HG03139 (cell line): ENCODE measurements at regions not wholly inside any gene's neighbourhood (a gene's known extent, or its start where the extent isn't known, plus 50 kb on each side); places are given as distances from the start of the nearest gene placed in this dataset.

Experiments used
- ATAC-seq: cut with Tn5 transposase; IDR thresholded peaks from one replicate; pipeline ENCODE4 v1.9.1; 2021; ENCODE audit not compliant: unreplicated experiment

DNA sequence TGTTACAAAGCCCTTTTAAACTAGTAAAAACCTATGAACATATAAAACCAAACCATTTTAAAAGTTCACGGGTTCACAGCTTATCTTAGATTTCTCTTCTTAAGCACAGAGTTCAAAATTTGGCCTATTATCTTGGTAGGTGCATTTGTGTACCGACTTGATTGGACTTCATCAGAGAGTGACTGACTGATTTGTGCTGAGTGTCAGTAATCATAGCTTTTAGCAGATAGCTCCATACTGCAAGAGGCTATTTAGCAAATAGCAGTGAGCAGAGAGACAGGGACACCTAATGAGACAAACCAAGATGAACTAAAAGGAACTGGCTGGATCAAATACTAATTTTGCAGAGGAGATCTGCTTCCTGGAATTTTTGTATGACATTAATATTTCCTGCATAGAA is 274.5 kb downstream of the PRR16 start:
- ATAC-seq, result no peak

DNA sequence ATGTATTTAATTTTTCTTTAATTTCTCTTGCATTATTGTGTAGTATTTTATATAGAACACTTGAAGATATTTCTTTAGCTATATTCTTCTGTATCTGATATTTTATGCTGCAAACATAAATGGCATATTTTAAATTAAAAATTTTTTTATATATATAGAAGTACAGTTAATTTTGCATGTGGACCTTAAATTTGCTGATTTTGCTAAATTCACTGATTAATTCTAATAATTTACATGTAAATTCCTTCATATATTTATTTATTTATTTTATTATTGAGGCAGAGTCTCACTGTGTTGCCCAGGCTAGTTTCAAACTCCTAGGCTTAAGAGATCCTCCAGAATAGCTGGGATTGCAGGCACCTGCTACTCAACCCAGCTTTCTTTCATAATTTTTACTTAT is 276.9 kb downstream of the PRR16 start:
- ATAC-seq, result no peak

DNA sequence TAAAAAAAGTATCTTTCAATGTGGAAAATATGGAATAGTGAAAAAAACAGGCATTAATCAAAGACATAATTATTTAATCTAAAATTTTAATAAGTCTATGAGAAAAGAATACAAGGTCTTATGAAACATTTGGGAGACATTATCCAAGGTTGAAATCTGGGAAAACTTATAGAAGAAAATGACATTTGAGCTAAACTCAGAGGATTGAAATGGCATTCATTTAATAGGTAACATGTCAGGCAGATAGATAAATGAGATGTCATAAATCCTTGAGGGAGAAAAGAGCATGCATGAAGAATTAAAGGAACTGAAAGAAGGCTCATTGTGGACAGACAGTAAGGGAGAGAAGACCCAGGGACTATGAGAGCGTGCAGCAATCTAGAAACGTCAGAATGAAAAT is 284.4 kb downstream of the PRR16 start:
- no peak for ATAC-seq

DNA sequence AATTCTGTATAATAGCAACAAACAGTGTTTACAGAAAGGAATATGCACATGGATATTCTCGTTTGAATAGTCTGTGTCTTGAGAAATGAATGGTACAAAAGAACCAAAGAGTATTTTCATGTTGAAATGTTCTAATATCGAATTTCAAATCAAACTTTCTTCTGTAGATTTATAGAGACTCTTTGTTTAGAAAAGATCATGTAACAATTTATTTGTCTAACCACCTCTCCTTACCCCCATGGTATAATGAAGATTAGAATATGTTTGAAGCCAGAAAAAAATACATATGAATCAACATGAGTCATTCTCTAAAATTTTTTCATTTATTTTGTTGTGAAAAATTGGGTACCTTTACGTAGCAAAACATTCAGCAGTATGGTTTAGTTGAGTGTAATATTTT is 285.6 kb downstream of the PRR16 start:
- no peak for ATAC-seq

DNA sequence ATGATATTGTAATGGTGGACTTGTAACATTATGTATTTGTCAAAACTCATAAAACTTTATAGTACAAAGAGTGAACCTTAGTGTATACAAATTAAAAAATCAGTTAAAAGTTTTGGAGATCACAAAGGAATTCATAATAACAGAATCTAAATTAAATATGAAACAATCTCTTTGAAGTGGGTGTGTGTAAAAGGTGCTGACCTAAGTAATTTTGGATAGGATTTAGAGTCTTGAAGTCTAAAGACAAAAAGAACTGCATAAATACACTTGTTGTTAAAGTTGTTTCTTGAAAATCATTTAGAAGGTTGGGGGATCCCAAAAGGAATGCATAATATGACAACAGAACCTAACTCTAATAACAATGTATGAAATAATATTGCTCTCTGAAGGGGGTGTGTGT is 295.5 kb downstream of the PRR16 start:
- no peak for ATAC-seq

DNA sequence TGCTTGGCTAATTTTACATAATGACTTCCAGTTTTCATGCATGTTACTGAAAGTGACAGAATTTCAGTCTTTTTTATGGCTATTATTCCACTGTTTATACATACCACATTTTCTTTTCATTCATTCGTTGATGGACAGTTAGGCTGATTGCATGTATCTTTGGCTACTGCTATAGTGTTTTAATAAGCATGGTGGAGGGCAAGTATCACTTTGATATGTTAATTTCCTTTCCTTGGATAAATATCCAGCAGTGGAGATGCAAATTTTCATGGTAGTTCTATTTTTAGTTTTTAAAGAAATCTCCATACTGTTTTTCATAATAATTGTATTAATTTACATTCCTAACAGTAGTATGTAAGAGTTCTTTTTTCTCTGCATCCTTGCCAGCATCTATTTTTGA is 297.9 kb downstream of the PRR16 start:
- ATAC-seq, result no peak

DNA sequence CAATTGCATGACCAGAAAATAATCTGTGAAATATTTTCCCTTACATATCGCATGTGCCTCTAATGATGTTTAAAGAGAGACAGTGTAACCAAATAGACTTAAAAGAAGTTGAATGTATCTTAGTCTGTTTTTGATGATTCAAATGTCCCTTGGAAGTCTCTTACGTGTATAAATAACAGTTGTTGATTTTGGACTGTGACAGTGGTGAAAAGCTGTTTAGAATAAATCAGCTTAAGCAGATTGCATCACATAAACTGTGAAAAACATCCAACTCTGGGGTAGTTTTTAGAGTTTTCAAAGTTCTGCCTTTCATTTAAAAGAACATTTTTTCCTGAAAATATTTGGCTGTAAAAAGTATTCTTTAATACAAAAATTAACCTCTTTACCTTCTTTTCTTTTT is 301.1 kb downstream of the PRR16 start:
- no peak for ATAC-seq

DNA sequence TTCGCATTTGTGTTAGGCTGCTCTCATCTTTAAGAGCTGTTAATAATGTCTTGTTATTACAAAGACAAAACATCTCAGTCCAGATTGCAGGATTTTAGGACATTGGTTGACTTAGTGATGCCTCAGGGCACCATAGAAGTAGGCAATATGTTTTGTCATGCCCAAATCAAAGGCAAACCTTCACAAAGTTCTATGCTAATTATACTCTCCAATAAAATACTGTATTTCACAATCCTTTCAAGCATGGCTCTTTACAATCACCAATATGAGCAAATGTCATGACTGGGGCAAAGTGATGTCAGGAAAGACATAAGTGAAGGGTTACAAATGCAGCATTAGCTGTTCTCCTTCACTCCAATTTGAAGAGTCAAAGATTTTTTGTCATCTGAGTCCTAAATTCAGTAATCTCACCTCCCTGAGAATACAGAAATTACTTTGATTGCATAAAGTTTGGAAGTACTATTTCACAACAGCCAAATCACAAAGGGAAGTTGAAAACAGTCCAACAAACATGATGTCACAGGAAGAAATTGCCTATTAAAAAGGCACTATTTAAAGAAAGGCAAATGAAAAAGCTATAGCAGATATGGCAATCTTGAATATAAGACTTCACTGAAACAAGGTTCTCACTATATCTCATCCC is 303.2 kb downstream of the PRR16 start:
- ATAC-seq, result no peak

DNA sequence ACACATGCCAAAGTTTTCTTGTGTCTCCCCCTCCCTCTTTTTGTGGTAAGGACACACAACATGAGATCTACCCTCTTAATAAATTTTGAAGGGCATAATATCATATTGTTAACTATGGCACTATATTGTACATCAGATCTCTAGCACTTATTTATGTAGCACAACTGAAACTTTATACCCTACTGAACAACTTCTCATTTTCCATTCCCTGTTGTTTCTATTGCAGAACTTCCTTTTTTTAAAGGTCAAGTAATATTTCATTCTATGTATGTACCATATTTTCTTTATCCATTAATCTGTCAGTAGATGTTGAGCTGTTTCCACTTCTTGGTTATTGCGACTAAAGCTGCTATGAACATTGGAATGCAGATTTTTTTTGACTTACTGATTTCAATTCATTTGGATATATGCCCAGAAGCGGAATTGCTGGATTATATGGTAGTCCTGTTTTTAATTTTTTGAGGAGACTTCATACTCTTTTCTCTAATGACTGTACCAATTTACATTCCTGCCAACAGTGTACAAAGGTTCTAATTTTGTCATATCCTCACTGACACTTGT is 305.3 kb downstream of the PRR16 start:
- no peak for ATAC-seq

DNA sequence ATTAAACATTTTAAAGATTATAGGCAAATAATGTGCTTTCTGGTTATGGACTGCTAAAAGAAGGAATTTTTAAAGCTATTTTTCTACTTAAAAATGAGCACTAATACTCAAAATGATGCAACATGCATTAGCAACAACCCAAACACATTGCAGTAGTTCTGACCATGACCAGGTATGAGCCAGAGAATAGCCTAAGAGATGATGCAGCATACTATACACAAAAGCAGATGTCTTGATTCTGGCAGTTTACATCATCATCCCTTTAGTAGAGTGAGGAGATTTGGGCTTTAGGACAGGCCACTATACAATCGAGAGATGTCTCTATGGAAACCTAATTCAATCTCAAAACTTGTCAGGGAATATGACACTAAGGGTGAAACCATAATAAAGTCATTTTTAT is 307.1 kb downstream of the PRR16 start:
- ATAC-seq, result no peak

DNA sequence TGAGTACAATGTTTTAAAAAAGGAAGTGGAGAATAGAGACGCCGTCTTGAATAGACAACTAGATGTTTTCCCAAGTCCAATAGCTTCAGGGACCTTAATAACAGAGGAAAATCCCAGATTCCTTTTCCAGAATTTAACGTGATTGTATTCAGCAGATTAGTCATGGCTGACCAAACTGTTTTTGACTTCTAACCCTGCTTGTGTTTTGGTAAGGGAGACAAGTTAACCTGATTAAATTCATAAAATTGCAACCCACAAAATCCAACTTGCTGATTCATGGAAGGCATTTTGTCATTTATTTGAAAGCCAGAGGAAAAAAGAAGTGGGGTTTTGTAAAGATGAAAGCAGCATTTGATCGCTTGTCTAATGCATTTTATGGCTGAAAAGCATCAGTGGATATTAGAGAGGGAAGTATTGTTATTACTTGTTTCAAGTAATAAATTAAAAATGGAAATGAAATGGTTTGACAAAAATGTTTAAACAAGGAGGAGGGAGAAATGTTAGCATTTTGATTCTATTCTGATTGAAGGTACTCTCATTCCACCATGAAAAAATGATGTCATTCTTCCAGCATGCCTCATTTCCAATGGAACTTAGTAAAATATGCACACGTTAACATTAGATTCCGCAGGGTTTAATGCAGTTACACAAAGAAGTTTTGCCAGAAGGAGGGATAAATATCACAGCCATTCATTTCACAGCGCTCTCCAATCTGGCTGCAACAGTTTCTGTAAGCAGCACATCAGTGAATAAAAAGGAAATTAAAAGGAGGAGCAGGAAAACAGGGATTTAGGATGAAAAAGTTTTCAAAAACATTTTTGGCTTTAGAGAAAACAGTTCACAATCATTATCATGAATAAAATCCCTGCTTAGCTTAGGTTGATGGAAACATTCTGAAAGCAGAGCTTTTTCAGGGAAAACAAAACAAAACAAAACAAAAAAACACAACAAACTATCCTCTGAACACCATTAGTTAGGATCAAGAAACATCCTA is 314.7 kb downstream of the PRR16 start:
- no peak for ATAC-seq

DNA sequence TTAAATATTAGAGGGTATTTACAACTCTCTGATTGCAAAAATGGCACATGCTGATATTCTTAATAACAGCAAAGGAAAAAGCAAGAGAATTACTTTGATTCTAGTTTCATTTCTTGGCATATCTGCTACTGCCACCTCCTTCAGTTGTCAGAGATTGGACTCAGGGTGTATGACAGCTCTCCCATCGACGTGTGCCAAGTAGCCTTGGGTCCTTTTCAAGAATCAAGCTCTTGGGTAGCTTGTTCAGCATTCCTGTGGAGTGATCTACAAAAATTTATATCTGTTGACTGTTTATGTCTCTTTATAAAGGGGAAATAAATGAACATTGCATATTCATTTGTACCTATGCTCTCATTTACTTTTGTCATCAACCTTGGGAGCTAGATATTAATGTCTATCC is 315.6 kb downstream of the PRR16 start:
- no peak for ATAC-seq

DNA sequence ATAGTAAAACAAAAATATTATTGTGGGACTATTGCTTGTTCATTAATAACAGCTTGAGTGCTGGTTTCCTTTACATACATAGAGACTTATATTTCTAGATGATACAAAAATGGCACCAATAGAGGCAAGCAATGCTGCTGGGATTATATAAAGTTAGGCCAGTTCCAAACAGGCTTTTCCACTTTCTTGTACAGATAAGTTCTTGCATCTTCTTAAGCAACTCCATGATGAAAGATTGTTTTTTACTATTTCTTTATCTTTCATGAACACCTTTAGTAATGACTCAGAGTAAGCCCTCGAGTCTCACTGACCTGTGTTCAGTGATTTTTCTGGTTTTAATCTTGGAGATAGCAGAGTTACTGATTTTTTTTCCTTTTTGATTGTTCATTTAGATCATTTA is 324.4 kb downstream of the PRR16 start:
- no peak for ATAC-seq

DNA sequence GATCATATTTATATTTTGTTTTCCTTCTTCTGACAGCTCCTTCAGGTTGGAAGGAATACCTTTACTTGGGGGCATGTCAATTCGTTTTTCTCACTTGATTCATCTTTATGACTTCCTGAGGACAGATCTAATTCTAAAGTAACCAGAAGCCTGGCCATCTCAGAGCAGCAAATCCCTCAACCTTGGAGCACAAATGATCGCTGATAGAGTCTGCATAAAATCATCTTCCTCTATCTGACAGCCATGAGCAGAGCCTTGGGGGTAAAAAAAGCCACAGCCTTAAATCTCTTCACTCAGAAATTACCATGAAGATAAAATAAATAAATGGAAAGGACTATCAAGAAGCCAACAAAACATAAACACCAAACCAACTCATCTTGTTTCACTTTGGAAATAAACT is 325.8 kb downstream of the PRR16 start:
- no peak for ATAC-seq

DNA sequence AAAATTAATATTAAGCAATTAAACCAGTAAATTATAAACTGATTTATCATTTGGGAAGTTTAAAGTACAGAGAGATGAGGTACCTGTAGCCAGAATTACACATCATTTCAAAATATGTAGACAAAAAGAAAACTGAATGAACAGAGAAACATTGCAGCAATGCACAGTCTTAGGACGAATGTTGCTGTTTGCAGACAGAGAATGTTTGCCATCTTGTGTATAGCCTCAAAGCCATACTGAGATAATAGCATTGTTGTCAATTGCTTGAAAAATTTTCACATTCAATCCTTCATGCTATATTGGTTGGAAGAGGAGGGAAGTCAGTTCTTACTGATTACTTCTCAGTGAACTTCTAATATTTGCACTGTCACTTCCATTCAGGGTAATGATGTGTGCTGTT is 326.2 kb downstream of the PRR16 start:
- no peak for ATAC-seq

DNA sequence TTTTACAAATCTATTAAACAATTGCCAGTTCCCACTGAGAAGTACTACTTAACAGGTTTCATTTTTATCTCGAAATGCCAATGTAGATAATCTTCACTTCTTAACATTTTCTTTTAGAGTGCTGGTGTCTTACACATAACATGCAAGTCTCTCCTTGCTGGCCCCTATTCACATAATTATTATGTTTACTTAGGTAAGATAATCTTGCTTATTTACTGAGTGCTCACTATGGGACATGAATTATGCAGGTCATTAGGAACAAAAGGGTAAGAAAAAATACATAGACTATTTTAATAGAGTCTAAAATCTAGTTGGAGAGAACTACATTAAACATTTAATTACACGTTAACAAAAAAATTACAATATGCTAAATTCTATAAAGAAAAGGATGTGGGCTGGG is 328.4 kb downstream of the PRR16 start:
- ATAC-seq, result no peak

DNA sequence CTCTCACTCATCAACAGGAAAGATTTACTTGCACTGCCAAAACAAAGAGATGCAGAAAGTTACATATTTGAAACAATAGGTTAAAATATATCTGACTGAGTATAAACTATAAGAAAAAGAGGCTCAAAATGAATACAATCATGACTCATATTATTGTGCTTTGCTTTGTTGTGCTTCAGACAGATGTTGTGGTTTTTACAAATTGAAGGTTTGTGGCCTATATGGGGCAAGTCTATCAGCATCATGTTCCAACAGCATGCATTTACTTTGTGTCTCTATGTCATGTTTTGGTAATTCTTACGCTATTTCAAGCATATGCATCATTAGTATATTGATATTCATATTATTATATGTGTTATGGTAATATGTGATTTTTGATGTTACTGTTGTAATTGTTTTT is 330.0 kb downstream of the PRR16 start:
- no peak for ATAC-seq

DNA sequence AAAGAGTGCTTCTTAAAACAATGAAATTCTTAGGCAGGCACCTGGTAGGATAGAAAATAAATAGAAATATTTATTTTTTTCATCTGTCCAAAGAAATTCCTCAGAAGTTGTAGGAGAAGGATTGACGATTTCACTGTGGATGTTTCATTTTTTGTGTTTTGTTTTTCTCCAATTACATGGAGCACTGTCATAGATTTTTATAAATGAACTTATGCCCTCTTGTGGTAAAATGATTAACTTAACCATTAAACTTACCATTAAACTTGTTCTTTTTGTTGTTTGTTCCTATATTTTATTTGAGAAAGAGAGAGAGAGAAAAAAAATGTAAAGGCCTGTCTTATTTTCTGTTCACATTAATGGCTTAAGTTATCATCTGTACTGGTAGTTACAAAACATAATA is 339.2 kb downstream of the PRR16 start:
- no peak for ATAC-seq

DNA sequence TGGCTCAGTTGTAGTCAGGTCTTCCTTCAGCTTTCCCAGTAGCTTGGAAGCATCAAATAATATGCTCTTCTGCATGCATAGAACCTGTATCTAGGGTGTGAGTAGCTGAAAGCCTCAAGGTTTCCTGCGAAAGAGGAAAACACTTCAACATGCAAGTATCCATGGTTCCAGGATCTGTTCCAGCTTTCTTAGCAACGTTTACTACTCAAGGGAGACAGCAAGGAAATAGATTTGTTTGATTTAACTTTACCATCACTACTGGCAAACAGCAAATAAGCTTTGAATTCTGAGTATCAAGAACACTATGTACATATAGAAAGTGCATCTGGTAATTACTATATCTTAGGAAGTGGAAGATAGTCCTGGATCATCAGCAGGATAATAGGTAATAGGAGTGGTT is 341.0 kb downstream of the PRR16 start:
- ATAC-seq, result no peak

DNA sequence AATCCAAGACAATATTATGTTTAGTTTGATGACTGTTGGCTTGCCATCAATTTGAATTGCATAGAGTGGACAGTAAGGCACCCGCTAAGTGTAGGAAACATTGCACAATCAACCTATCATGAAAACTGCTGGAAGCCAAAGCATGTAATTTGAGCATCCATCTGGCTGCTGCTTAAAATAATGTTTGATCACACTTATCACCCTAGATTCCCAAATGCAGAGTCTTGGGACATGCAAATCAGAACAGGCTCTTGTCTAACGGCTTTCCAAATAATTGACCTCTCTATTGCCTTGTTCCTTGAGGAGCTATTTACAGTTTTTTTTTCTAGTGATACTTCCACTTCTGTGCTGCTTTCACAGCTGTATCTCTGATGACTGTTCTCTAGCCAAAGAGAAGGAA is 342.1 kb downstream of the PRR16 start:
- no peak for ATAC-seq

DNA sequence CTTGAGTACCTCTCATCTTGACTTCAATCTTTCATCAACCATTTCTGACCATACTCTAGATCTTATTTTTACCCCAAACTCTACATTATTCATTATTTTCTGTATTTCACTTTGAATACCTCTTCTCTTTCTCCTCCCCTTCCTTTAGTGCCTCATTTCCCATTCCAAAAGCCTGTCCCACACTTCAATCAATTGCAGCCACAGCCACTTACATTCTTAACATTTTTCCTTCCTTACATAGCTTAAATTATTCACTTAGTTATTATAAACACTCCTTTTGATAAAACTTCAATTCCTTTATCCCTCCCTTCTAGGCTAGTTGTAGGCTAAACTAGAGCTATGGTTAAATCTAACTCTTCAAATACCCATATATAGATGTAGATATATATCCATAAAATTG is 344.0 kb downstream of the PRR16 start:
- no peak for ATAC-seq

DNA sequence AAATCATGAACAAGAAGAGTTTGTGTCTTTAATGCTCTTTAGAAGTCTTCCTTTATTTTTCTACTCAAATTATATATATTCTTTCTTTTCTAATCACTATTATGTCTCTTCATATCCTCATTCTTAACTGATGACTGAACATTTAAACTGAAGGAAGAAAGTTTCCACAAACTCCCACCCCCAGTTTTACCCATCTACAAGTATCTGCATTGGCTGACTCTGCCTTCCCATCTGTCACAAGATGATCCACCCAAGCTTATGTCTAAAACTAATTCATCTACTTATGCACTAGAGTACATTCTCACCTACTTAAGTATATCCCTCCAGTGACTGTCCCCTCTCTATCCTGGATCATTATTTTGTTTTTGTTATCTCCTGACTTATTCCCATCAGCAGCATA is 344.5 kb downstream of the PRR16 start:
- no peak for ATAC-seq
